HG03439 (cell line): ENCODE measurements at regions not wholly inside any gene's neighbourhood (a gene's known extent, or its start where the extent isn't known, plus 50 kb on each side); places are given as distances from the start of the nearest gene placed in this dataset.
"Not testable (repeated sequence)": the region's sequence is repeated elsewhere in the genome, so short reads cannot be mapped to it uniquely, and the experiment has no call there.

ENCODE experiments used
- ATAC-seq: cut with Tn5 transposase; IDR thresholded peaks from one replicate; pipeline ENCODE4 v1.9.1; 2021; ENCODE audit warnings: mild to moderate bottlenecking, moderate library complexity; ENCODE audit not compliant: unreplicated experiment

- no peak for ATAC-seq
Observed at GRCh38 chr4:81607950-81608349, 136.2 kb upstream of the RASGEF1B start.

DNA sequence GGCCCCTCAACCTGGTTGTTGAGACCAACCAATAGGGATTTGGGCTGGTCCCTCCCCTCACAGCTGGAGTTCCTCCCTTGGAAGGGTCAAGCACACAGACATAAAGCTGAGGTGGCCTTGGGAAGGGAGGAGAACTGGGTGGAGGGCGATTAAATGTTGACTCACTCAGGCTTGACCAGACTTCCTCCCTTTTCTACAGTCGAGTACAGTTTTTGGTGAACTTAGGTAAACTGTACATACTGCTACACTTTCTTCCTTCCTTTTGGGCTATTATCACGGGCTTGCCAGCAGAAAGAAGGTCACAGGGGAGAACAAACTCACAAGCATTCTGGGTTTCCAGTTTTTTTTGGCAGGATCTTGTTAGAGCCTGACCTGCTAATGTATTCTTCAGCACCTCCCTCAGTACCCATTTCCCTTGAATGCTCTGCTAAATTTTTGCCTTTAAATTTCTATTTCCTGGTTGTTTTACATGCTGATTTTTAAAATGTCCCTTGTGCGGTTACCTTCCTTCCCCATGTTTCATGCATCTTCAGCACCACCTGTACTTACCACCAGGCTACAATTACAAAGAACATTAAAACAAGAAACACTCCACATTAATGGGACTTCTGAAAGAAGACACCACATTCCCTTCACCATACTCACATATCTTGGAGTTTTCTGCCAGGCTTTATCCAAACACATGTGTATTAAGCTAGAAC lies 135.2 kb upstream of the RASGEF1B start:
- no peak for ATAC-seq

GRCh38 chr4:81606166-81606565 lies 134.5 kb upstream of the RASGEF1B start:
- ATAC-seq, result no peak

DNA sequence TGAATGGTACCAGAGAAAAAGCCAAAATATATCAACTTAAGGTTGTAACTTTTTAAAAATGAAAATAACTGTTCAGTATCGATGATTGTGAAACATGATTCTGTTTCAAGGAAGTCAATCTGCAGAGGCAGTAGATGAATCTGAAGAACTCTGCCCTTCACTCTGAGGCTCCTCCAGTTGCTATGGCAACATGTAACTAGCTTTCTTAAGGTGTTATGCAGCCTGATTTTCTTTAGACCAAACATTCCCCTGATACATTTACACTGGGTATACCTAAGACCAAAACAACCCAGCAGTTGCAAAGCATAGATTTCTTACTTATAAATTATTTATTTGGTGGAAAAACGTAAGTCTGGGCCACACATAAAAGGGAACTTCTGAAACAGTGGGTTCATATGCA lies 133.6 kb upstream of the RASGEF1B start:
- ATAC-seq, result no peak

DNA sequence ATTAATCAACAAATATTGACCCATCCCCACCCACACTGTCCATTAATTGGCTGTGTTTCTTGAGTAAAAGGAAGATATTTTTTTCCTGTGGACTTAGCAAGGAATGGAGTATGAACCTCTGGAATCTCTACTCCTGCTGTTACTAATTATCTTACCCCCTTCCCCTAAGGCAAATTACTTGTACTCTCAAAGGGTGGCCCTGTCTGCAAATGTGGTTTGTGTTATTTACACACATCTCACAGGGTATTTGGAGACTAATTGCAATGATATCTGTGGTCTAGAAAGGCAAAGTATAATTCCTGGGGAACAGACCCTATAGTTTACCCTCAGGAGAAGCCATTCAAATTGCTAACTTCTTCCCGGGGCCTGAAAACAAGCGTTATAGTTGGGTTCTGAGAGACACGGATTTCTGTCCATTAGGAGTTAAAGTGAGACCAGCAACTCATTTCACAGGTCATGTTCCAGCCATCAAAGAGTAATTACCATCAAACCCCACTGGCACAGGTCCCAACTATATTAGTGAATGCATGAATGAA lies 133.0 kb upstream of the RASGEF1B start:
- ATAC-seq, result no peak

DNA sequence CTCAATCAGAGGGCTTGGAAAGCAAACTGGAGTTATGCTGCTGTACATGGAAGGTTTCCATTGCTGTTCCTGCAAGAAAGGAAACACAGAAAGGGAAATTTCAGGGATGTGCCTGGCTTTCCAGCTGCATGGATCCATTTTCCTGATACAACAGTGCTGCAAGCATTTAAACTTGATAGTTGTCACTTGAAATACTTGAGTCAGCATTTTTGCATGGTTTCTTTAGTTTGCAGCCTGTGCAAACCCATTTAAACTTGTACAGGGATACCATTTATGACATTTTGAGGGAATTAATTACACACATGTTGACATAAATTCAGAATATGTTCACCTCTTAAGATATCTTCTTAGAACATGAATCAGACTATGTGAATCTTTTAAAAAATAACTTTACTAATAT lies 131.1 kb upstream of the RASGEF1B start:
- ATAC-seq, result no peak

- no peak for ATAC-seq
Observed at GRCh38 chr4:81601358-81601694, 129.6 kb upstream of the RASGEF1B start.

- no peak for ATAC-seq
Observed at GRCh38 chr4:81600520-81601357, 129.0 kb upstream of the RASGEF1B start.

DNA sequence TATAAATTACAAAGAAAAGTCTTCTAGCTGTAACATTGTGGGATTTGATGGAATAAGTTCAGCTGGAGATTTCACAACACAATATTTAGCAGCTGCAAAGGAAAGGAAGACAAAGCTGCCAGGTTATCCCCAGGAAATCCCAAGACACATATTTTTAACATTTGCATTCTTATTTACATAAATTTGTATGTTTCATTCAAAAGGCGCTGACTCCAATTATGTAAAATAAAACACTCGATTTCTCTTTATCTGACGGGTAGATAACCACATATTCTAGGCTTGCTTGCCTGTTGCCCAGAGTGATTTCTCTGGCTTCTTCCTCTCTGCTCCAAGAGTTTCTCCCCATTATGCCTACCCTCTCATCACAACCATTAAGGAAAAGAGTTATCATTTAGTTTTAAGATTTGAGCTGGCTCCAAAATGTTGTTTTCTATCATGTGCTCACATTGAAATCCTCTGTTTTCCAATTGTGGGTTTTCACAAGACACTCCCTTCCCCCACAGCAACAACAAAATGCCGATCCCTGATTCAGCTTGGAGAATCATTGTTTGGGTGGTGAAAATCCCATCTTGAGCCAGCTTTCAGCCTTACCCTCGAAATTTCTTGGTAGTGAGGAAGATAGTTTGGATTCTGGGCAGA lies 128.2 kb upstream of the RASGEF1B start:
- no peak for ATAC-seq

DNA sequence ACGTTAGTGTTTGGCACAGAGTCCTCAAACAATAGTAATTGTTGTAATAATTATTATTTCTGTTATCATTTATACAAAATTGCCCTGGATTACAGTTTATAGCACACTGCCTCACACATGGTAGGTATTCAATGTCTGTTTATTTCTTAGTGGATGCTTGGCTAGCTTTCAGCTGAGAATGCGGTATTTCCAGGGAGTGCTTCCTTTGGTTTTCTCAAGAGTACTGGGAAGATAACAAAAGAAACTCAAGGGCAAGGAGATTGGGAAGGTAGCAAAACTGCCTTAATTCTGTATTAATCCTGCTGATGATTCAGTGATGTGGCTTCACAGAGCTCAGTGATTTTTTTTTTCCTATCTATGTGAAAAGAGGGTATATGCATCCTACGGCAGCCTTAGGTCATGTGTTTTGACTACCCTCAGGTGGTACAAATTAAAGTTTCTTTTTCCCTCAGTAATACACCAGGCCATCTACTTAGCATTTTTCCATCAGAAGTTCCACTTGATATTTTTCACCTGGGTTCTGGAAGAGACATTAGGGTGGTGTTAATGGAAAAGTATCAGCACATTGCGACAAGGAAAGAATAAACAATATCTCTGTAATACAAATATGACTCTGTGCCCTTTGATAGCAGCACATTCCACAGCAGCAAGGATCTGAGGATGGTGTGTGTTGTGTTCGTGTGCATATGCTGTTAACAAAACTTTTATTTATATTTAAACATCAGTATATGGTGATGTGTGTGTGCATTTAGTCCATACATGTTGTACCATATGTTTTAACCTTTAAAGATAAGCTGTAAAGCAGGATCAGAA lies 124.3 kb upstream of the RASGEF1B start:
- no peak for ATAC-seq

- ATAC-seq, result no peak
Observed at GRCh38 chr4:81595287-81595686, 123.6 kb upstream of the RASGEF1B start.

DNA sequence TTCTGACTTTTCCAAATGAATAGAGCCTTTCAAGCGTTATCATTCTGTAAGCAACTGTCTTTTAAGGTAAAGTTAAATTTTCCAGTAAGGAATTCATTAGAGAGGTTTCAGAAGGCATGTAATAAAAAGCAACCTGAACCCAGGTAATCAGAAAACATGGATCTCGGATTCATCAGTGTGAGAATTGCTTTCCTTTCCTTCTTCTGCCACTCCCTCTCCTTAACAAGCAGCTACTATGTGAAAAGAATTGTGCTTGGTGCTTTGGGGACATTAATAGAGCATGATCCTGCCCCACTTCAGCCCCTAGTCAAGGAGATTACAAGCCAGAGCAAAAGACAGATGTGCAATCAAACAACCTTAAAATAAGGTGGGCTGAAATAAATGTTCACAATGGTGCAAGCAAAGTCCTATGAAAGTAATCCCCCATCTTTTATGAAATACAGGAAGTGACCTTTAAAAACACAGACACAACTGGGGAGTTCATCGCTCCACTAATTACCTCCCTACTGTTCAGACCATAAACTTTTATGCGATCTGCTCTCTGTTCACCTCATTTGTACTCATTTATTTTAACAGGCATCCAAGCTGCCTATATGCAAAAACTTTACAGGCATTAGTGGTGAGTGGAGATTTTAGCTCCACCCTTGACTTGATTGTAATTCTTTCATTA lies 122.9 kb upstream of the RASGEF1B start:
- no peak for ATAC-seq

DNA sequence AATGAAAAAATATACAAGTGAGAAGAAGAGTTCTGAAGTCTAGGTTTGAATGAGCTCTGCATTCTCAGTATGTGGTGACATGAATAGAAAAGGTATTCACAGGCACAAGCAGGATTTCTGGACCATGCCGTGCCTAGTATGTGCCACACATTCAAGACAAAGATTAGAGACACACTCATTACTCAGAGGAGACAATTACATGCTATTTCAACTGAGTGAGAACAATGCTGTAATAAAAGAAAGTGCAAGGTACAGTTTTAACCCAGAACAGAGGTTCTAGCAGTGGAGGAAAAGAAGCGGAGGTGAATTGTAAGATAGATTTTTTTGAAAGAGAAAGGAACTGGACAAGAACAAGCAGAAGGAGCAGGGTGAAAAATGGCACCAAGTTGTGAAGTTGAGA lies 121.0 kb upstream of the RASGEF1B start:
- ATAC-seq, result no peak

GRCh38 chr4:81590596-81590995 lies 118.9 kb upstream of the RASGEF1B start:
- no peak for ATAC-seq

GRCh38 chr4:81589262-81589661 lies 117.6 kb upstream of the RASGEF1B start:
- ATAC-seq, result no peak

- no peak for ATAC-seq
Observed at GRCh38 chr4:81586706-81587105, 115.0 kb upstream of the RASGEF1B start.

GRCh38 chr4:81580994-81581374 lies 109.3 kb upstream of the RASGEF1B start:
- ATAC-seq, result not testable (repeated sequence)

GRCh38 chr4:81580346-81580993 lies 108.8 kb upstream of the RASGEF1B start:
- ATAC-seq, result no peak

DNA sequence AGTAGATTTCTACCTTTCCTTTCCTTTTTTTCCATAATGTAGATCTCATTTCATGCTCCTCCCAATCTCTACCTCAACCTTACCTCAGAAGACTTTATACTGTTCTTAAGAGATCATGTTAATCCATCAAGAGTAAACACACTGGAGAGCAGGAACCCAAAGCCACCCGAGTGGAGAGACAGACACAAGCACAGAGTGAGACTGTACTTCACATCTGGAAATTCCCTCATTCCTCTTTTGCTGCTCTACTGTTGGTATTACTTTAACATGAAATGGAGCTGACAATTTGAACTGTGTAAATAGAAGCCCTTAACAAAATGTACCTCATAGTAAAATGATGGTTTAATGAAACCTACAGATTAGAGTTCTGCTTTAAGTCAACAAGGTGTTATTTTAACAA lies 105.7 kb upstream of the RASGEF1B start:
- ATAC-seq, result no peak

GRCh38 chr4:81574991-81575390 lies 103.3 kb upstream of the RASGEF1B start:
- no peak for ATAC-seq
